H1 (cell line): ENCODE measurements at regions not wholly inside any gene's neighbourhood (a gene's known extent, or its start where the extent isn't known, plus 50 kb on each side); places are given as distances from the start of the nearest gene placed in this dataset.

Experiments used
- CTCF ChIA-PET: fragments of 300-600 bp; sonication (Branson Sonifier 250); formaldehyde crosslinking; loops from one replicate; lab custom pipeline; 2021; ENCODE audit not compliant: partially characterized antibody; lab: Charles Lee
- POLR2A ChIA-PET: fragments of 300-600 bp; sonication (Branson Sonifier 250); formaldehyde crosslinking; loops from one replicate; lab custom pipeline; 2021; ENCODE audit warnings: inconsistent platforms; ENCODE audit not compliant: partially characterized antibody; lab: Charles Lee
- DNase-seq, 2 experiments: peaks; one replicate each; pipeline versions ENCODE4 v3.0.0 to v3.0.0-alpha.2; 2010 to 2022; ENCODE audit warnings: low spot score in 2 of 2, low read depth in 1 of 2, mixed read lengths in 1 of 2
- FAIRE-seq: peaks from 2 replicates; lab custom pipeline; 2011; peaks lifted over from hg19 to GRCh38; lab: Jason Lieb, UNC
- H2AFZ ChIP-seq: 2 replicates; pipeline ENCODE4 v1.8.1; 2012; ENCODE audit warnings: low read length, inconsistent platforms
- H2AK5ac ChIP-seq: 2 replicates; pipeline ENCODE4 v1.6.1; 2013; ENCODE audit warnings: low read depth, low read length
- H2BK120ac ChIP-seq: replicated peaks from 2 replicates; pipeline ENCODE3; 2013; ENCODE audit warnings: low read depth, low read length, inconsistent platforms
- H2BK12ac ChIP-seq: 2 replicates; pipeline ENCODE4 v1.6.1; 2013; ENCODE audit warnings: low read depth, low read length
- H2BK15ac ChIP-seq: 2 replicates; pipeline ENCODE4 v1.6.1; 2013; ENCODE audit warnings: low read length
- H2BK20ac ChIP-seq: 2 replicates; pipeline ENCODE4 v1.6.1; 2013; ENCODE audit warnings: low read length
- H2BK5ac ChIP-seq: 2 replicates; pipeline ENCODE4 v1.6.1; 2013; ENCODE audit warnings: low read depth, low read length
- H3K14ac ChIP-seq: 2 replicates; pipeline ENCODE4 v1.6.1; 2013; ENCODE audit warnings: inconsistent platforms; ENCODE audit not compliant: insufficient read length
- H3K18ac ChIP-seq: 2 replicates; pipeline ENCODE4 v1.6.1; 2013; ENCODE audit warnings: low read length; ENCODE audit errors: extremely low read depth
- H3K23ac ChIP-seq: 2 replicates; pipeline ENCODE4 v1.6.1; 2013; ENCODE audit warnings: inconsistent platforms; ENCODE audit not compliant: insufficient read length
- H3K23me2 ChIP-seq: 2 replicates; pipeline ENCODE4 v1.6.1; 2013; ENCODE audit warnings: low read depth, low read length
- H3K27ac ChIP-seq: 2 replicates; pipeline ENCODE4 v1.6.1; 2011; ENCODE audit warnings: low read depth, low read length, inconsistent platforms
- H3K27me3 ChIP-seq, 4 experiments: replicated peaks in 1 of 4; 1 replicate in 1 of 4; 2 replicates in 3 of 4; pipeline versions ENCODE4 v1.6.1 to v1.8.1; 2011 to 2013; ENCODE audit warnings: low read length in 3 of 4, mild to moderate bottlenecking in 3 of 4, inconsistent platforms in 2 of 4, mixed read lengths in 2 of 4, moderate library complexity in 1 of 4; ENCODE audit not compliant: control insufficient read depth in 3 of 4, insufficient read depth in 3 of 4; ENCODE audit errors: extremely low read depth in 1 of 4
- H3K36me3 ChIP-seq, 4 experiments: 2 replicates each; pipeline versions ENCODE4 v1.6.1 to v1.8.1; 2011 to 2013; ENCODE audit warnings: mild to moderate bottlenecking in 4 of 4, low read length in 3 of 4, moderate library complexity in 2 of 4, control low read depth in 1 of 4, inconsistent platforms in 1 of 4; ENCODE audit not compliant: insufficient read depth in 4 of 4, control insufficient read depth in 2 of 4
- H3K4ac ChIP-seq: replicated peaks from 2 replicates; pipeline ENCODE3; 2013; ENCODE audit warnings: low read length, low read depth, mixed read lengths, inconsistent platforms; ENCODE audit not compliant: insufficient read length
- H3K4me1 ChIP-seq, 4 experiments: replicated peaks in 1 of 4; 1 replicate in 1 of 4; 2 replicates in 3 of 4; pipeline versions ENCODE4 v1.6.1 to v1.8.1; 2011 to 2013; ENCODE audit warnings: low read length in 3 of 4, inconsistent platforms in 2 of 4, mixed read lengths in 1 of 4; ENCODE audit not compliant: insufficient read depth in 4 of 4, control insufficient read depth in 3 of 4
- H3K4me2 ChIP-seq, 2 experiments: 2 replicates each; pipeline versions ENCODE4 v1.6.1 to v1.8.1; 2011 to 2013; ENCODE audit warnings: low read depth in 2 of 2, low read length in 2 of 2, control low read depth in 1 of 2, inconsistent platforms in 1 of 2, mild to moderate bottlenecking in 1 of 2; ENCODE audit not compliant: insufficient read depth in 1 of 2
- H3K4me3 ChIP-seq, 4 experiments: fragments of 200-600, 300-600 bp in 1 of 4; sonication (generic), shearing (Covaris generic), sonication (Bioruptor Twin) in 1 of 4; 2 replicates each; pipeline versions ENCODE4 v1.5.1 to v1.8.1; 2011 to 2016; ENCODE audit warnings: low read length in 4 of 4, low read depth in 3 of 4, control low read depth in 2 of 4, inconsistent platforms in 2 of 4, mild to moderate bottlenecking in 2 of 4, mixed read lengths in 1 of 4, moderate library complexity in 1 of 4; ENCODE audit not compliant: insufficient read depth in 2 of 4; ENCODE audit errors: extremely low read depth in 1 of 4
- H3K56ac ChIP-seq: replicated peaks from 2 replicates; pipeline ENCODE3; 2013; ENCODE audit warnings: low read depth, mild to moderate bottlenecking, mixed read lengths, low read length, inconsistent platforms; ENCODE audit not compliant: insufficient read length
- H3K79me1 ChIP-seq: 2 replicates; pipeline ENCODE4 v1.6.1; 2013; ENCODE audit warnings: low read depth, low read length, control low read depth
- H3K79me2 ChIP-seq, 2 experiments: 2 replicates each; pipeline versions ENCODE4 v1.6.1 to v1.8.1; 2012 to 2013; ENCODE audit warnings: low read length in 2 of 2, mild to moderate bottlenecking in 2 of 2, inconsistent platforms in 1 of 2; ENCODE audit not compliant: insufficient read depth in 2 of 2, control insufficient read depth in 1 of 2
- H3K9ac ChIP-seq, 4 experiments: replicated peaks in 1 of 4; 1 replicate in 1 of 4; 2 replicates in 3 of 4; pipeline versions ENCODE4 v1.6.1 to v1.8.1; 2011 to 2013; ENCODE audit warnings: low read depth in 3 of 4, low read length in 3 of 4, control low read depth in 2 of 4, mild to moderate bottlenecking in 2 of 4, moderate library complexity in 2 of 4, inconsistent platforms in 1 of 4; ENCODE audit errors: extremely low read depth in 1 of 4
- H3K9me3 ChIP-seq, 2 experiments: 2 replicates each; pipeline versions ENCODE4 v1.6.1 to v1.8.1; 2012 to 2013; ENCODE audit warnings: mild to moderate bottlenecking in 2 of 2, moderate library complexity in 2 of 2, control low read depth in 1 of 2, inconsistent platforms in 1 of 2, low read depth in 1 of 2, low read length in 1 of 2, mixed read lengths in 1 of 2; ENCODE audit not compliant: insufficient read depth in 2 of 2
- H4K20me1 ChIP-seq, 2 experiments: replicated peaks in 1 of 2; 2 replicates each; pipeline versions ENCODE3 to v1.8.1; 2011 to 2013; ENCODE audit warnings: inconsistent platforms in 2 of 2, low read length in 2 of 2, mild to moderate bottlenecking in 1 of 2; ENCODE audit not compliant: insufficient read depth in 2 of 2, control insufficient read depth in 1 of 2
- H4K5ac ChIP-seq: 2 replicates; pipeline ENCODE4 v1.6.1; 2013; ENCODE audit warnings: low read length, low read depth, mixed read lengths, inconsistent platforms; ENCODE audit not compliant: insufficient read length
- H4K8ac ChIP-seq: 2 replicates; pipeline ENCODE4 v1.8.0; 2013; ENCODE audit warnings: mild to moderate bottlenecking, moderate library complexity, low read length, inconsistent platforms; ENCODE audit not compliant: insufficient read depth; ENCODE audit errors: extremely low read depth
- H4K91ac ChIP-seq: replicated peaks from 2 replicates; pipeline ENCODE3; 2013; ENCODE audit warnings: low read length, mixed read lengths, inconsistent platforms; ENCODE audit not compliant: insufficient read length
- BRCA1 ChIP-seq: IDR thresholded peaks from 2 replicates; pipeline ENCODE4 v1.6.1; 2012; ENCODE audit warnings: low read depth, low read length, improper control_type of control experiment
- CEBPB ChIP-seq: IDR thresholded peaks from 2 replicates; pipeline ENCODE4 v1.6.1; 2012; ENCODE audit warnings: low read depth, low read length
- WGBS, 2 experiments: shearing (Covaris generic) in 1 of 2; methylation state at CpG; one replicate each; pipeline versions ENCODE4 v1.1.6 to v1.1.7; 2013 to 2015; ENCODE audit warnings: low lambda C conversion rate in 2 of 2, mixed read lengths in 2 of 2, inconsistent platforms in 1 of 2, low coverage in 1 of 2, missing lambda C conversion rate in 1 of 2; ENCODE audit not compliant: insufficient replicate concordance in 2 of 2, insufficient coverage in 1 of 2, insufficient read length in 1 of 2; ENCODE audit errors: extremely low coverage in 1 of 2, missing lambda C conversion rate in 1 of 2; 5-methylcytosine and 5-hydroxymethylcytosine counted together

DNA sequence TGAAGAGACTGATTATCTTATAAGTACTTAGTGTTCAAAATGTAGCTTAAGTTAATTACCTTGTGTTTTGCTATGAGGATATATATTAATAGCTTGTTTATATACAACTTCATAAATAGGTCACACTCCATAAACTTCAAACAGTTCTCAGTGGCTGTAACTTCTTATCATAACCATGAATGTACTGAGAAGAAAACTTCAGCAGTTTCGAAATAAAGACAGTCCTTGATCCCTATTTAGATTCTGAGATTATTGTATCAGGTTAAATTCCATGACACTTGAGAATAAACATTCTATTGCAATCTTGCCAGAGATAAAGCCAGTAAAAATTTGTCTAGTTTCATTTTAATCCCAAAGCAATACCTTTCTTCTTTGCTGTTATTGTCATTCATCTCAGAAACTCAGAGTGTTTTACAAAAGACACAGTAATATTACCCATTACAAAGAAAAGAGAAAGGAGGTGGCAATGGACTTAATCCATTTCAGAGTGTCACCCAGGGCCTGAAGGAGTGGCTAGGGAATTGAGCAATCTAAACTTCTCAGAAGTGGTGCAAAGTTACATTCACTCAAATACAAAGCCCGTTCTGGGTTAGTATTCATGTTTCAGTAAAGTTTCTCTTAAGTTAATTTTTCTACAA lies 403.6 kb downstream of the SEMA3D start:
- H3K27me3 ChIP-seq: no peaks in the 10 kb centered on the region
- H3K4me1 ChIP-seq: no peaks in the 10 kb centered on the region
- no peak overlapping the region for H4K8ac ChIP-seq
- no peaks in the 10 kb centered on the region for H3K79me2 ChIP-seq
- TF ChIP-seq CEBPB (0 out of 2 replicates have a peak, but pooled peaks have one; percentile 39), BRCA1 (no peak)
- FAIRE-seq: no peak
- H3K14ac ChIP-seq: no peak overlapping the region
- H3K4ac ChIP-seq: no peak overlapping the region
- H2BK120ac ChIP-seq: no peak overlapping the region
- no peak overlapping the region for H3K18ac ChIP-seq
- no peak overlapping the region for H3K4me2 ChIP-seq
- no peak overlapping the region for H3K4me3 ChIP-seq
- no peak overlapping the region for H3K9ac ChIP-seq
- H2BK20ac ChIP-seq: no peak overlapping the region
- H2AK5ac ChIP-seq: no peak overlapping the region
- H3K56ac ChIP-seq: no peak overlapping the region
- no peak overlapping the region for H4K5ac ChIP-seq
- POLR2A ChIA-PET: no interaction called here
- H3K79me1 ChIP-seq: no peaks in the 10 kb centered on the region
- H3K9me3 ChIP-seq: no peaks in the 10 kb centered on the region
- H2BK12ac ChIP-seq: no peak overlapping the region
- H3K23me2 ChIP-seq: no peaks in the 10 kb centered on the region
- H4K91ac ChIP-seq: no peak overlapping the region
- H2BK15ac ChIP-seq: no peak overlapping the region
- H4K20me1 ChIP-seq: no peaks in the 10 kb centered on the region
- WGBS, 2 experiments: 79% methylated on average over 2 of the region's 2 CpGs; no CpG with 5 or more reads in 1 of the 2 experiments
- H2AFZ ChIP-seq: no peak overlapping the region
- no peaks in the 10 kb centered on the region for H3K36me3 ChIP-seq
- DNase-seq: no peak
- no peak overlapping the region for H3K27ac ChIP-seq
- CTCF ChIA-PET: interaction anchor here (1.0 kb wide), 1 partner anchor 847 kb away, joined by 4 read pairs; no protein-coding TSS in a partner anchor
- H2BK5ac ChIP-seq: no peak overlapping the region
- no peak overlapping the region for H3K23ac ChIP-seq
